NCI-H526 (cell line): ENCODE measurements at regions not wholly inside any gene's neighbourhood (a gene's known extent, or its start where the extent isn't known, plus 50 kb on each side); places are given as distances from the start of the nearest gene placed in this dataset.
"Not testable (repeated sequence)": the region's sequence is repeated elsewhere in the genome, so short reads cannot be mapped to it uniquely, and the experiment has no call there.

Experiments
- DNase-seq, 2 experiments: peaks; one replicate each; lab custom pipeline; 2025; lab: John Stamatoyannopoulos, UW

DNA sequence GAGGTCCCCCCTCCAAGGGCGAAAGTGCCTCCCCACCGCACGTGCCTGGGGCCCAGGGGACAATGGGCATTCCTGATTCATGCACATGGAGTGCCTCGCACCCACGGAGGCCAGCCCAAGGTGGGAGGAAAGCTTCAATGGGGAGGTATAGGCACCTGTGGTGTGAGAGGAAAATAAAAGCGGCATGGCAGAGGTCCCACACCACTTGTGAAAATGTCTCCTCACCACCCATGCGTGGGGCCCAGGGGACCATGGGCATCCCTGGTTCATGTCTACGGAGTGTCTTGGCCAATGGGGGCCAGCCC is 384.7 kb downstream of the ALG10 start:
- no peak for DNase-seq

DNA sequence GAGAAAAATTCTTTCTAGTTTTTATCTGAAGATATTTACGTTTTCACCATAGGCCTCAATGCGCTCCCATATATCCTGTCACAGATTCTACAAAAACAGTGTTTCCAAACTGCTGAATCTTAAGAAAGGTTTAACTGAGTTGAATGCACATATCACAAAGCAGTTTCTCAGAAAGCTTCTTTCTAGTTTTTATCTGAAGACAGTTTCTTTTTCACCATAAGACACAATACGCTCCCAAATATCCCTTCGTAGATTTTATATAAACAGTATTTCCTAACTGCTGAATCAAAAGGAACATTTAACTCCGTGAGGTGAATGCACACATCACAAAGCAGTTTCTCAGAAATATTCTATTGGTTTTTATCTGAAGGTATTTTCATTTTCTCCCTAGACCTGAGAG is 385.5 kb downstream of the ALG10 start:
- DNase-seq = no peak

DNA sequence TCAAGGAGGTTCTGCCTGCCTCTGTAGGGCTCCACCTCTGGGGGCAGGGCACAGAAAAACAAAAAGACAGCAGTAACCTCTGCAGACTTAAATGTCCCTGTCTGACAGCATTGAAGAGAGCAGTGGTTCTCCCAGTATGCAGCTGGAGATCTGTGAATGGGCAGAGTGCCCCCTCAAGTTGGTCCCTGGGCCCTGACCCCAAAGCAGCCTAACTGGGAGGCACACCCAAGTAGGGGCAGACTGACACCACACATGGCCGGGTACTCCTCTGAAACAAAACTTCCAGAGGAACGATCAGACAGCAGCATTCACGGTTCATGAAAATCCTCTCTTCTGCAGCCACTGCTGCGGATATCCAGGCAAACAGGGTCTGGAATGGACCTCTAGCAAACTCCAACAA is 409.2 kb downstream of the ALG10 start:
- DNase-seq = not testable (repeated sequence)
